NCI-H1436 (cell line): ENCODE measurements at regions not wholly inside any gene's neighbourhood (a gene's known extent, or its start where the extent isn't known, plus 50 kb on each side); places are given as distances from the start of the nearest gene placed in this dataset.
"Not testable (repeated sequence)": the region's sequence is repeated elsewhere in the genome, so short reads cannot be mapped to it uniquely, and the experiment has no call there.

Experiments used
- DNase-seq: peaks from one replicate; lab custom pipeline; 2025; lab: John Stamatoyannopoulos, UW

DNA sequence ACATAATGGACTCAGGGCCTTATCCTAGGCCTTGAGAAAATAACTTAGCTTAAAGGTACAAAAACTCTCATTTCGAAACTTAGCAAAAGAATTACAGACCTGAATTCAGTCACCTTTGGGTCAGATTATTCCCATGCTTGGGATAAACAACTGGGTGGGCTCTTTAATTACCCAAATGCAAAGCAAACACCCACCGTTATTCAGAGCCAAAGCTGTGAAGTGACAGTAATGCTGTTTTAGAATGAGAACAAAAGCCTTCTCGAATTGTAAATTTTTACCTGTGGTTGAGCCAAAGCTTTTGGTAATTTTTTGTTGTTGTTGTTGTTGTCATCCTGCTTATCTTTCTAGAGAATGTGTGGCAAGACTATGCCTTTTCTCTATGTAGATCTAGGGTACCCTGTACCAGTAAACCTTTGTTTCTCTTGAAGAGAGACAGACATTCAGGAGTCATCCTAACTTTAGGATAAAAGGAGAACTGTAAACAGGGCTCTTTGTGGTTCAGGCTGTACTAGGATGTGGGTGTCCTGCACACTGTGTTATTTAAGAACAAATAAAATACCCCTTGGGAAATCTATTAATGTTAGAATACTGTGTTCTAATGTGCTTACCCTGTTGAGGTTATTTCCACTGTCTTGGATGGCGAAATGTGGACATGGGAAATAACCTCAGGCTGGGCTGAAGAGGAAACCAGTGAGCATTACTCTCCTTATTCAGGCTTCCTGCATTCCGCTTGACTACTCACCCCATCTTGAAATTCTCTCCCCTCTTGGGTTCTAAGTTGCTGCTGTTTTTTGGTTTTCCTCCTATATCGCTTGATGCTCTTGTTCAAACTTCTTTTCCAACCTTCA lies 480.7 kb downstream of the CD83 start:
- DNase-seq, result no peak

DNA sequence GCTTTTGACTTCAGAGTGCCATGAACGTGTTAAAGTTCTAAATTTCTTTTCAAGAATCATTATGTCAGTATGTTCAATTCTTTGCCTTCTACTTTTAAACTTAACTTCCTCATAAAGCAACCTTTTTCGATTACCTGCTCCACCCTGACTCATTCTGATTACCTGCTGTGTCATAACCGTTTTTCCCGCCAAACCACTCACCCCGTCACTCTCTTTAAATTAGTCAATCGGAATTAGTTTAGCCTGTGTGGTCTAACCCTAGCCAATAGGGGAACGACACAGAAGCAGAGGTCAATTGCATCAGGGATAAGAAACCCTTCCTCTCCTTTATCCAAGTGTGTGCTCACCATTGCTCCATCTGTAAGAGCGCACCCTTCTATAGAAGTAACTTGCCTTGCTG lies 482.7 kb downstream of the CD83 start:
- DNase-seq, result not testable (repeated sequence)

DNA sequence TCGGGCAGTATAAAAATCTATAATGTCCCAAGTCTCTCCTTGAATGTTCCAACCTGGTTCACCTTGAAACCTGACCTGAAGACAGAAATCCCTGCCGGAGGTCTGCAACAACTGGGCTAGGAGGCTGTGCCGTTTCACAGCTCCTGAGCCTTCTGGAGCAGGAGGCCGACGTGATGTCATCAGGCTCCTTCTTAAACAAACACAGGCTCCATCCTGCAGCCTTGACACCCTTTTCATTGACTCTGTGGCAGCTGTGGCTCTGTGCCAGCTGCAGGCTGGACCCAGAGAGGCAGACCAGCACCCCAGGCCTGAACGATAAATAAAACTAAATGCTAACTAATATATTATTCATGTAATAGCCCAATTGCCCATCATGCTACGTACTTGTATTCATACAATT lies 483.9 kb downstream of the CD83 start:
- DNase-seq, result peak; percentile 48

DNA sequence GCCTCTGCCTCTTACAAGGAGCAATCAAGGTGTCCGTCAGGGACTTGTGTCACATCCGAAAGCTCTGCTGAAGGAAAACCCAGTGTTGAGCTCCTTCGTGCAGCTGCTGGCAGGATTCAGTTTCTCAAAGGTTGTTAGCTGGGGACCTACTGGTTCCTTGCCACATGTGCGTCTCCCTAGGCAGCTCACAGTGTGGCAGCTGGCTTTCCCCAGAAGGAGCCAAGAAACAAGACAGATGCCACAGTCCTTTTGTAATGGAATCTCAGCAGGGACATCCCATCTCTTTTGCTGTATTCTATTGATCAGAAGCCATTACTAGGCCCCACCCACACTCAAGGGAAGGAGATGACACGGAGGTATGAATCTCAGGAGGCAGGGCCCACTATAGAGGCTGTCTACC lies 488.8 kb downstream of the CD83 start:
- no peak for DNase-seq

DNA sequence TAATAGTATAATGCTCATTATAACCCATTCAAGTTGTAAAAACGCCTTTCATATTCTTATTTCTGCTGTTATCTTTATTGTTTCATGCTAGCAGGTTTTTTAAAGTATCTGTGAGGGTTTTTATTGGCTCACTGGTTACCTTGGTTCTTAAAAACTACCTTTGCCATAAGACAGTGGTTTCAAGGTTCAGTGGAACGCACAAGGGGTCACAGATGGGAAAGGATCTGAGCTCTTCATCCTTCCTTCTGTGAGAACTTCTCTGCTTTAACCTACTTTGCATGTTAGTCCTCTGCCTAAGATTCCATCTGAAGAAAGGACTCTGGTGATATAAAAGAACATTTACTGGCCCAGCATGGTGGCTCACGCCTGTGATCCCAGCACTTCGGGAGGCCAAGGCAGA lies 492.6 kb downstream of the CD83 start:
- no peak for DNase-seq

DNA sequence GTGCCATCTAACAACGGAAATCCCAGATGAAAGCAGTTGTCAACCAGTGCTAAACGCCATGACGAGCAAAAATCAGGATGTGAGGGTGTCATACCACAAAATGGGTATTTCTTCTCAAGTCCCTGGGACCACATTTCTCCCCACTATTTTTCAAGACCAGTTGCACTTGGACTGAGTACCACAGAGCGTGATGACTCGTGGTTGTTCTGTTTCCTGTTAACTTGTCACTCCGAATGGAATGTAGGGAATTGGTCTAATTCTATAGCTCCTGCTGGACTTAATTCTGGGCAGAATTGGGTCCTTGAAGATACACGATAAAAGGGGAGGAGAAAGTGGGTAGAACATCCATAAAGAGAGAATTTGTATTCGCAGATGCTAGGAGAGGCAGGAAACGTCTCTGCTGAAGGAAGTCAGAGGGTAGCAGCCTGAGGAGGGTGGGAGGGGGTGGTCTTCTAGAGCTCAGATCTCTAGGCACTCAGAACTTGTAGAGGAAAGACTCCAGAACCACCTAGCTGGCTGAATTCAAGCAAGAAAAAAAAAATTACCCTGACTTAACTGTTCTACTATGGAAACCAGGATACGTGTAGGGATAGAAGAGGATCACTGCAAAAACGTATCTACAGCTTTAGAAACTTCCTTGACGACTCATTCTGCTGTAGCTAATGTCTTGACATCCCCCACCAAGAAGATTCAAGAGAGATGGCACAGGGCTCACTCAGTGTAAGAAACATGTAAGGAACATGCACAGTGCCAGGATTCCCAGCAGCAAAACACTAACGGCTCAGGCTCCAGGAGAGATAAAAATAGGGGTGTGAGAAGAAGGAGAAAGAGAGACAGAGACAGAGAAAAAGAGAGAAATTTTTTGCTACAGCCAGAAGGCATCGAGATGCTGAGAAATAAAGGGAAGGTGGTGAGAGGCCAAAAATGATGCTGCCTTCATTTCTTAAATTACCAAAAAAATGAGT lies 494.7 kb downstream of the CD83 start:
- no peak for DNase-seq

DNA sequence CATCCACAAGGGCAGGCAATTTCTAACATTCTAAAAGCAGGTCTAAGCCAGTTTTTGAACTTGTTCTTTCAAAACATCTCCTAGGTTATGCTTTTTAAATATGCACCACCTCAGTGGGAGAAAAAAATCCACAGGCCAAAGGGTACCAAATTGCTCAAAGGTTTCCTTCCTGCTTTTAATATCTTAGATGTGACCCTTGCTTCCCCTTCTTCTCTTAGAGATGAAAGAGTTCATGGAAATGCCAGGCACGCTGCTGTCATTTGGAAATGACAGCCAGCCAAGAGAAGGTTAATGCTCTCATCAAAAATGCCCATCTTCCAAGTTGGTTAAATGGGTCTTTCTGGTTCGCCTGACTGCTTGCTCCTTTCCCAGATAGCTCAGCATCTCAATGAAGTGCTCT lies 497.1 kb downstream of the CD83 start:
- no peak for DNase-seq

DNA sequence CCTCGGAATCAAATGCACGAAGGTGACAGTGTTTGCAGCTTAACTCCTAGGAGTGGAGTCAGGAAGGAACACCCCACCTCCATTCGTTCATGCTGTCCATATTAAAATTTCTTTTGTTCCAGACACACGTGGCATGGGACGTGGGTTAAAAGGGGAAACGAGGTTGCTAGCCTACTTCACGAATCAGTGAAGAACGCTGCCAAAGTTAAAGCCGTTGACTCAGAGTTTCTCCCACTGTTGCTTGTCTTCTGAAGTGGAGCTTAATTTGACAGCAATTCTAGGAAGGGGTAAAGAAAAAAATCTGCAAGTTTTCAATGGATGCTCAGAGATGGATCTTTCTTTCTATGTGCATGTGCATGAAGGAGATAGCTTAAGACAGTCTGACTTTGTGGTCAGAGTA lies 499.1 kb downstream of the CD83 start:
- DNase-seq, result no peak

DNA sequence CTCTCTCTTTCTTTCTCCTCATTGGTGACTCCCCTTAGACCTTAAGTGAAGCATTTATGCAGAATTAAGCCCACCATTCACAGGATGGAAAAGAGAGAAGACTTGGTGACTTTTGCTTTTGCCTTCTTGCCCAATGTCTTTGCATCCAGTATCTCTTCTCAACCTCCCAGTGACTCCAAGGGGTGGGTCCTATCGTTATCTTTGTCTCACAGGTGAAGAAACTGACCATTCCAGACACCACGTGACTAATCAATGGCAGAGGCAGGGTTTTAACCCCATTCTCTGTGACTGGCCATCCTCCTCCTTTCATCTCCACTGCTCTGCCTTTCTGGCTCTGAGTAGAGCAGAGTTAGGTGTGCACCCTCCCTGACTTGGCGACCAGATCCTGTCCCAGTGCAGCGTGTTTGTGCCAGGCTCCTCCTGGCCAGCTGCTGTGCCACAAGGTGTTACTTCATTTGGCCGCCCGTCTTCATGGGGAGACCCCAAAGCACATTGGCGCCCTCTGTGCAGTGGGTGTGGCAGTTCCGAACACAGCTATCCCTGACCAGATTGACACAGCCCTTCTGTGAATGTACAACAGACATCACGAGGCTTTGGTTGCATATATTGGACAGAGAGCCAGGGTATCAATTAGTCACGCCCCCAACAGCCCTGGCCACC lies 501.3 kb downstream of the CD83 start:
- DNase-seq, result no peak

DNA sequence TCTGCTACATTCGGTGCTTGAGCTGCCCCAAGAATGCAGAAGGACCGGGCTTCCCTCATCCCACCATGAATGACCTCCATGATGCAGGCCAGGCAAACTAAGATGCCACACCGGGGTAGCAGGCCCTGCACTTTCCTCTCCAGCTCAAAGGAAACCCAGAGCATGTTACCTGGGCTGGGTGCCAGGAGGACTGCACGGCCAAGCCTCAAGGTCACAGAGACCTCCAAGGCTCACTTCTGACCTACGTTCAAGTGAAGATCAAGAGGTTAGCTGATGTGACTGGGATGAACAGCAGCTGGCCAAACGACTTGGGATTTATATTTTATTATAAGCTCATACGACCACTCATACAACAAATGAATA lies 501.8 kb downstream of the CD83 start:
- DNase-seq, result no peak

DNA sequence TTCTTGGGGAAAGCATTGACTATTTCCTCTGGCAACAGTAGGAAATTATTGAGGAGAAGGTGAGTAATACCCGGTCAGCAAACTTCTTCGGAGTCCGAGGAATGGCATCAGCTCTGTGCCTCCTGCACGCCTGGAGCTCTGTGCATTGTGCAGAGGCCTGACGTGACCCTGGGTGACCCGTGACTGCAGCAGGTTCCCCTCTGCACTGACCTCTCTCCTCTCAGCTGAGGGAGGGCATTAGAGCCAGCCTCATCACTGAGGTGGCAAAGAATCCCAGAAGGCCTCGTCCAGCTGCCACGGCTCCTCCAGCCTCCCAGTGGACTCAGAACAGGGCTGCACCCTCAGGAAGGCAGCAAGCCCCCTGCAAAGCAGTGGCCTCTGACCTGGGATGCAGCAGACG lies 502.9 kb downstream of the CD83 start:
- no peak for DNase-seq

DNA sequence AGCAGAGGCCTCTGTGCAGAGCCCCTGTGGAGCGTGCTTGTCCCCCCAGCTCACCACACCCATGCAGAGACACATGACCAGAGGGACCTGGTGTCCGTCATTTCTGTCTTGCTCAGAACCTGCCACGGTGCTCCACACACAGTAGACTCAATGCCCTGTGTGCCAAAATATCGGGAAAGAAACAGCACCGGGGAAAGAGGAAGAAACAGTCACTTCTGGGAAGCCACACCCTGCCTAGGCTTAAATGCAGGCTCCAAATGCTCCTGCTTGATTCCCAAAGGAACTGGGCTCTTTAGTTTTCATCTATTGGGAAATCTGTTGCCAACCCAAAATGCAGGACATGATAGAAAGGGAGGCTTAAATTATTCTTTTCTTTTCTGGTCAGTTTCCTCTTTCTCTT lies 503.9 kb downstream of the CD83 start:
- no peak for DNase-seq

DNA sequence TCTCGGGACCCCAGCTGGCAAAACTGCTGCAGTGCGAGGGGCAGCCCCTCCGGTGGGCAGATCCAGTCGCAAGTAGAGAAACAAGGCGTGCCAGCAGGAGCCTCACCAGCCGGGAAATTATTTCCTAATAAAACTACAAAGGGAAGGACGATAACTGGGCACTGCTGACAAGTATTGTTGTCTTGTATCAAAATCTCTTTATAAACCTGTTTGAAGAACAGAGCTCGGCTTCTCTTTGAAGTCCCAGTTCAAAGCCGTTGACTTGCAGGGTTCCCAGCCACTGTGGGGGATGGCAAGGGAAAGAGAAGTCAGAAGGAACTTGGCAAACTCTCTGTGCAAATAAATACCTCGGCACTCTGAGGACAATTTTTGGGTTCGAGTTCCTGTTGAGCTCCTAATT lies 504.5 kb downstream of the CD83 start:
- DNase-seq, result no peak

DNA sequence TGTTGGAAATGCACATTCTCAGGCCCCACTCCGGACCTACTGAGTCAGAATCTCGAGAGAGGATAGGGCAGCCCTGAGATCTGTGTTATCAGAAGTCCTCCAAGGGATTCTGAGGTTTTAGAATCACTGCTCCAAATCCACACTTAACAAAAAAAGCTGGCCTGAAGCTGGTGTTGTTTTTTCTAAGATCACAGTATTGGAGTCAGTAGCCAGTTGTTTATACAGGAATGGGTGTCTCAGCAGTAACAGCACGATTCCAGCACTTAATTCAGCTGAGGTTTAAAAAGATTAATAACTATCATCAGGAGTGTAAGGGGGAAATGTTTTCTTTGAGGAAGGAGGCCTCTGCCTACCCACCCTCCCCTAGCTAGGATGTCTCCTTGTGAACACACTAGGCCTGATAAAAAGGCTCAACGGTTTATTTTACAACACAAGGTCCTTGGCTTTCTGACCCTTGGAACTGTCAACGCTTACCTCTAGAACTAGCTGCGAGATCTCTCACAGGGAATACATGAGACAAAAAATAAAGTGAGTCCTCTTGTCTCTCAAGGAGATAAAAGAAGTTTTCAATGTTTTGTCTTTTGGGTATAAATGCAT lies 505.4 kb downstream of the CD83 start:
- DNase-seq, result no peak

DNA sequence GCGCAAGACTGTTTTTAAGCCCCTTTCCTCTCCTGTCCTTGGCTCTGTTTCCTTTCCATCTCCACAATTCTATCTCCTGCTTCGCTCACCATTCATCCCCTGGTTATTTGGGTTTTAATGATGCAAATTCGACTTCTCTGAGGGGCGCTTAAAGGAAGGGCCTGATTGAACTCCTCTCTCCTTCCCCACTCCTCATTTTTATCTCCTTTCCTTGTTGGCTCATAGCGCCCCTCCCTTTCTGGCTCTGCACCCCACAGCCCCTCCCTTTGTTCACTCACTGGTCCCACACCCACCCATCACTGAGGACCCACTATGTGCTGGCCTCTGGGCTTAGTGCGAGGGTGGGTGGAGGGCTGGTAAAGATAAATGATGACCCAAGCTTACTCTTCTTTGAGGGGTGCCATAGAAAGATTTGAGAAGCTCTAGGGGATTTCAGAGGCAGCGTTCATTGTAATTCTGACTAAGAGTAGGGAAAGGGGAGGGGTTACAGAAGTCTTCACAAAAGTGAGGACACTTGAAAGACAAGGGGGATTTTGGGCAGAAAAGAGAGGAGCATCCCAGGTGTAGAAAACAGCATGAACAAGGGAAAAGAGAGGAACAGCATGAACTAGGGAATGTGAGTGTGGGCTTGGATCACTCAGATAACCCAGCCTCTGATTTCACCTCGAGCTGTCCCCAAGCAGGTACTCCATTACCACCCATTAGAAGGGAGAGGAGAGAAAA lies 507.8 kb downstream of the CD83 start:
- no peak for DNase-seq

DNA sequence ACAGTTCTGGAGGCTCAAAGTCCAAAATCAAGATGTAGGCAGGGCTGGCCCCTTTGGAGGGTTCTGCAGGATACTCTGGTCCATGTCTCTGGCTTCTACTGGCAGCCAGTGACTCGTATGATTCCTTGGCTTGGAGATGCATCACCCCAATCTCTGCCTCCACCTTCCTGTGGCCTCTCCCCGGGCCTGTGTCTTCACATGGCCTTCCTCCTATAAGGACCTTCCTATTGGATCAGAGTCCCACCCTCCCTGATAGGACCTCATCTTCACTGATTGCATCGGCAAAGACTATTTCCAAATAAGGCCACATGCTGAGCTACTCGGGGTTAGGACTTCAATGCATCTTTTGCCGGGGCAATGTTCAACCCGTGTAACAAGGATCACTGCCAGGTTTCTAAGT lies 509.0 kb downstream of the CD83 start:
- no peak for DNase-seq

DNA sequence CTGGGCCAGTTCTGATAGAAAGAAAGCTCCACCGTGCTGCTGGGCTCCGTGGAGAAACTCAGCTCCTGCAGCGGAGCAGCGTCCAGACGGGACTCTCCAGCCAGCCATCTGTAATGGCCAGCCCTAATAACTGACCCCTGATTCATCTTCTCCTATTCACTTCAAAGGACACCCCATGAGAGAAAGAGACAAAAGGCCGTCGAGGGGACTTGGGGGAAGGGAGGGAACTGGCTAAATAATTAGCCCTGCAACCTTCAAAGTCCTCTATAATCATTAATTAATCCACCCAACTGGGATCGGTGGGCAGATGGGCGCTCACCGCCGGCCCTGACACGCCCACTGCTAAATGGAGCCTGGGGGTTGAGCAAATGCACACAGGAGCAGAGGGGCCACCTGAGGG lies 512.4 kb downstream of the CD83 start:
- DNase-seq, result no peak

DNA sequence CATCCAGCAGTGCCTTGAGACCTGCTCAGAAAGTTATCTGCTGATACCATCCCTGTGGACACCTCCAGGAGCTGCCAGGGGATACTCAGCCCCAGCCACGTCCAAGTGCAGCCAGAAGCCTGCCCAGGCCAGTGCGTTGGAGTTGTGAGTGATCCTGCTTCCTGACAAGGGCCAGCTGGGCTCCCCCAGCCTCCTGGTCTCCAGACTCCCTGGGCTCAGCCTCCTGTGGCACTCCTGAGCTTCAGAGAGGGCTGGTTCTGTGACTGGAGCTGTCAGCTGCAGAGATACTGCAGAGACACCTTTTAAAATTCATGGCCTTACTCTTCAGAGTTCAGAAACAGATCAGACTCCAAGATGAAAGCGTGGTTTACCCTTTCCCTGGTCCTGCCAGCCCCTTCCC lies 515.9 kb downstream of the CD83 start:
- DNase-seq, result no peak

DNA sequence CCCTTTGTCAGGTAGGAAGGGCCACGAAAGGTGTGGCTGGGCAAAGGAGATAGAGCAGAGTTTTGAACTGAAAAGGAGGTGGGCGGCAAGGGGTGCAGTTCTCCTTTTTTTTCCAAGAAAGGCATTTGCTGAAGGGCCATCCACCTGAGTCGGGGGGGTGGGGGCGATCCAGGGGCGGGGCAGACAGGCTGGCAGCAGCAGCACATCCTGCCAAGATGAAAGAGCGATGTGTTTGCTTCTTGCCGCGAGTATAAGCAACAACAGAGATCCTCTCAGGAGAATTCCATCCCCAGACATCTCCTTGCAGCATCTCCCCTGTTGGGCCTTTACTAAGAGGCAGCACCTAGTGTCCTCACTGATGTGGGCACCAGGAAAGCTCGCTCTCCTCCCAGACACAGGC lies 516.5 kb downstream of the CD83 start:
- no peak for DNase-seq

DNA sequence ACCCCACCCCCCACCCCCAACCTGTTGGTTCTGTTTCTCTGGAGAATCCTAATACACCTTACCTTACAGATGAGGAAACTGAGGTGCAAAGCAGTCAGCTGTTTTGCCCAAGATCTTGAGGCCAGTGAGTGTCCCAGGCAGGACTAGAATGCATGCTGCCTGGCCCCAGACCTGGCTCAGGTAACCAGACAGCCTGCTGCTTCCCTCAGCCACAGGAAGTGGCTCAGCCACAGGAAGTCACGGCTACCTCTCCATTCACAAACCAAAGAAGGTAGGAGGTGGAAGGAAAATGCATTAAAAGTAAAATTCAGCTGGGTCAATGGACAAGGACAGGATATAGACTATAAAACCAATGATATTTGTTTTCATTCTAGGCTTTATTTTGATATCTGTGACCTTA lies 517.6 kb downstream of the CD83 start:
- DNase-seq, result no peak

DNA sequence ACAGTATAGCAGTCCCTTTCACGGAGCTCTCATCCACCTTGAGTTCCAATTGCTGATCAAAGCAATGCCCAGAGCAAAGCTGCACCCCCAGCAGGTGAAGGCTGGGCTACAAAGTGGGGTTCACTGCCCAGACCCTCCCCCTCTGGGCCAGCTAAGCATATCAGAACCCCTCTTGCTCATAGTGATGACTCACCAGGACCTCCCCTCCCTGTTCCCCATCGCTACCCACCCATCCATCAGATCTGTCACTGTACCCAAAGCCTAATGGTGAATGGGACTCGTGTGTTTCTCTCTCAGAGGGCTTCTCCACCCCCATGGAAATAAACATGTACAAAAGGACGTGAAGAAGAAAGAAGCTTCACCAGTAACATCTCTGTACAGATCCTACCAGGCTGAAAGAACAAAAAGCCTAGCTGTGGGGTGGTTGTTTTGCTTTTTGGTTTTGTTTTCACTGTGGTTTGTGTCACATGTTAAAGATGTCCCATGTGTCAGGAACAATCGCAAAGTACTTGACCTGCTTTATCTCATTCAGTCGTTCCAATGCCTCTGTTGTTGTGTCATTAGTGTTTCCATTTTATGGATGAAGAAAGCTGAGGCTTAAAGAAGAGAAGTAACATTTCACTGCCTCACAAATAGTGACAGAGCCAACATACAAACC lies 518.5 kb downstream of the CD83 start:
- no peak for DNase-seq
